Natural killer cell (primary cell): ENCODE measurements at regions not wholly inside any gene's neighbourhood (a gene's known extent, or its start where the extent isn't known, plus 50 kb on each side); places are given as distances from the start of the nearest gene placed in this dataset.

Experiments
- ATAC-seq, 3 donors: fragments of 150-1000 bp in 2 of 3; fragments of 200-7000 bp in 1 of 3; cut with Tn5 transposase; 1 replicate in 1 of 3; 2 replicates in 2 of 3; pipeline ENCODE4 v1.10.0; 2021; ENCODE audit warnings: mild to moderate bottlenecking in 2 of 3, moderate library complexity in 2 of 3
- DNase-seq, 2 donors: peaks; one replicate each; pipeline versions ENCODE4 v3.0.0 to v3.0.0-alpha.2; 2013 to 2021; ENCODE audit warnings: mixed read lengths in 1 of 2
- H3K27ac ChIP-seq: one replicate; pipeline ENCODE4 v1.5.1; 2013; ENCODE audit warnings: mild to moderate bottlenecking, low read length
- H3K27me3 ChIP-seq: one replicate; pipeline ENCODE4 v1.6.1; 2013; ENCODE audit warnings: low read length; ENCODE audit not compliant: control insufficient read depth, insufficient read depth
- H3K36me3 ChIP-seq: one replicate; pipeline ENCODE4 v1.6.1; 2013; ENCODE audit warnings: low read length; ENCODE audit not compliant: control insufficient read depth, insufficient read depth
- H3K4me1 ChIP-seq: one replicate; pipeline ENCODE4 v1.6.1; 2013; ENCODE audit warnings: low read length; ENCODE audit not compliant: control insufficient read depth, insufficient read depth
- H3K4me3 ChIP-seq: one replicate; pipeline ENCODE4 v1.5.1; 2013; ENCODE audit warnings: low read length
- H3K9me3 ChIP-seq: one replicate; pipeline ENCODE4 v1.6.1; 2013; ENCODE audit warnings: low read length; ENCODE audit not compliant: control insufficient read depth, insufficient read depth
- H3K27ac Mint-ChIP-seq, 2 donors: one replicate each; pipeline ENCODE4 v1.8.0; 2022; ENCODE audit warnings: mild to moderate bottlenecking in 2 of 2, mixed read lengths in 2 of 2, moderate library complexity in 1 of 2
- H3K27me3 Mint-ChIP-seq, 2 donors: one replicate each; pipeline ENCODE4 v1.8.0; 2022; ENCODE audit warnings: low read depth in 2 of 2, mixed read lengths in 2 of 2
- H3K36me3 Mint-ChIP-seq: one replicate; pipeline ENCODE4 v1.8.0; 2022; ENCODE audit warnings: mixed read lengths
- H3K4me1 Mint-ChIP-seq, 2 donors: one replicate each; pipeline ENCODE4 v1.8.0; 2022; ENCODE audit warnings: mixed read lengths in 2 of 2
- H3K4me3 Mint-ChIP-seq: one replicate; pipeline ENCODE4 v1.8.0; 2022; ENCODE audit warnings: mild to moderate bottlenecking, moderate library complexity, mixed read lengths
- H3K9me3 Mint-ChIP-seq, 2 donors: one replicate each; pipeline ENCODE4 v1.8.0; 2022; ENCODE audit warnings: mixed read lengths in 2 of 2
- WGBS: methylation state at CpG from one replicate; pipeline ENCODE4 v1.1.7; 2013; ENCODE audit warnings: missing lambda C conversion rate; ENCODE audit not compliant: insufficient coverage; 5-methylcytosine and 5-hydroxymethylcytosine counted together
- intact Hi-C: fragments of 100-400 bp; cut with micrococcal nuclease; formaldehyde crosslinking; loops from one replicate; pipeline ENCODE4 v1.14.2; 2022
- TF ChIP-seq, protein P1 (sequence below): fragments of 200-600 bp; IDR thresholded peaks from one replicate; pipeline ENCODE4 v1.8.0; 2022; ENCODE audit warnings: antibody characterized with exemption

DNA sequence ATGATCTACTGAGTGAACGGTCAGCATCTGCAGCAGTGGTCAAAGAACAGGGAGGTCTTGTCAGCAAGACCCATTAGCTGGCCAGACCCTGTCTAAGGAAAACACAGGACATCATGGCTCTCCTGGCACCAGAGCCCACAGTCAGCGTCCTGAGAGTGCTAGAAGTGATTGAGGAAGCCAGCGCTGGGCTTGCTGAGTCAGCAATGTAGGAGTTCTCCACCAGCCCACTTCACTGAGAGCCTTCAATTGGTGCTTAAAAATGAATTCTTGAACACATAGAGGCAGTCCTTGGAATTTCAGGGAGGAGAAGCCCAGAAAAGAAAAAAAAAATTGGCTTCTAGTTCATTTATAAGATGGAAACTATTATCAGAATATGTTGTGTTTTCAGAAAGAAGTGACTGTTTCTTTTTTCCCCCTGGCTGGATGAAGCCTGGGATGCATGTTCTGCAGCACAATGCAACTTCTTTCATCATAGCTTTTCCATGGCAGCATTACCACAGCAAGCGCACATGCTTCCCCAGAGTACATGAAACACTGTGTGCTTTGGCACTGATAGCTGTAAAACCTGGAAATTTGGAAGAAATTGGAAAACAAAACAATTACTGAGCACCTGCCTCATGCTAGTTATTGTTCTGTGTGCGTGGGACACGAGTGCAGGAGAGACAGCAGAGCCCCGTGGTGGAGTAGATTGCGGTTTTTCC is 899.9 kb downstream of the C6orf118 start:
- 65% methylated on average over 8 of the region's 8 CpGs for WGBS
- intact Hi-C loops = no loop called here
- no peak overlapping the region for H3K27ac Mint-ChIP-seq
- no peaks in the 10 kb centered on the region for H3K4me1 Mint-ChIP-seq
- TF ChIP-seq, protein P1, sequence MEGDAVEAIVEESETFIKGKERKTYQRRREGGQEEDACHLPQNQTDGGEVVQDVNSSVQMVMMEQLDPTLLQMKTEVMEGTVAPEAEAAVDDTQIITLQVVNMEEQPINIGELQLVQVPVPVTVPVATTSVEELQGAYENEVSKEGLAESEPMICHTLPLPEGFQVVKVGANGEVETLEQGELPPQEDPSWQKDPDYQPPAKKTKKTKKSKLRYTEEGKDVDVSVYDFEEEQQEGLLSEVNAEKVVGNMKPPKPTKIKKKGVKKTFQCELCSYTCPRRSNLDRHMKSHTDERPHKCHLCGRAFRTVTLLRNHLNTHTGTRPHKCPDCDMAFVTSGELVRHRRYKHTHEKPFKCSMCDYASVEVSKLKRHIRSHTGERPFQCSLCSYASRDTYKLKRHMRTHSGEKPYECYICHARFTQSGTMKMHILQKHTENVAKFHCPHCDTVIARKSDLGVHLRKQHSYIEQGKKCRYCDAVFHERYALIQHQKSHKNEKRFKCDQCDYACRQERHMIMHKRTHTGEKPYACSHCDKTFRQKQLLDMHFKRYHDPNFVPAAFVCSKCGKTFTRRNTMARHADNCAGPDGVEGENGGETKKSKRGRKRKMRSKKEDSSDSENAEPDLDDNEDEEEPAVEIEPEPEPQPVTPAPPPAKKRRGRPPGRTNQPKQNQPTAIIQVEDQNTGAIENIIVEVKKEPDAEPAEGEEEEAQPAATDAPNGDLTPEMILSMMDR = no peak
- DNase-seq (no peak), ATAC-seq (no peak)
- Histone ChIP-seq H3K9me3 (no peaks in the 10 kb centered on the region), H3K27me3 (no peaks in the 10 kb centered on the region), H3K27ac (no peak overlapping the region), H3K36me3 (no peaks in the 10 kb centered on the region), H3K4me3 (no peak overlapping the region), H3K4me1 (no peaks in the 10 kb centered on the region)
- peaks cover 7% of the 10 kb centered on the region for H3K36me3 Mint-ChIP-seq
- no peak overlapping the region for H3K4me3 Mint-ChIP-seq
- H3K27me3 Mint-ChIP-seq = no peaks in the 10 kb centered on the region
- H3K9me3 Mint-ChIP-seq = peaks cover 10 to 18% of the 10 kb centered on the region in 2 donors

DNA sequence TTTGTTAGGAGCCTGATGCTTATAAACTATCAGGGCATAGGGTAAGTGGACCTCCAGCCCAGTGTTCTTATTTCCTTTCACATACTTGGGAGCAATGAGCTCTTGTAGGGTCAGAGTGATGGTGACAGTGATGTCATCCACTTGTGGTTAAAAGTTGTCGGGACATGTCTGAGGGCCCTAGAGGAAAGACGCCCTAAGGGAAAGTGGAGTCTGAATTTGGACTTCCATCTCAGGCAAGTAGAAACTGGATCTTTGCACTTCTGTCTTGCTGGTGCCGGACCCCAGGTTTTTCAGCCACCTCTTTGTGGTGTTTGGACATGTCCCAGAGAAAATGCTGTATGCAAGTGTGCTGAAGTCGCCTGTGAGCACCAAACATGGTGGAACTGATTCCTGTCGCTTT is 900.5 kb downstream of the C6orf118 start:
- Mint-ChIP-seq H3K27me3 (no peaks in the 10 kb centered on the region), H3K4me3 (no peak overlapping the region), H3K36me3 (peaks cover 7% of the 10 kb centered on the region), H3K9me3 (peaks cover 10 to 18% of the 10 kb centered on the region in 2 donors), H3K4me1 (no peaks in the 10 kb centered on the region), H3K27ac (no peak overlapping the region)
- H3K27me3 ChIP-seq = no peaks in the 10 kb centered on the region
- DNase-seq = no peak
- TF ChIP-seq, protein P1 = no peak
- intact Hi-C loops = no loop called here
- no peaks in the 10 kb centered on the region for H3K36me3 ChIP-seq
- H3K4me1 ChIP-seq = no peaks in the 10 kb centered on the region
- no peaks in the 10 kb centered on the region for H3K9me3 ChIP-seq
- H3K4me3 ChIP-seq = no peak overlapping the region
- WGBS = 87% methylated on average over 5 of the region's 5 CpGs
- no peak for ATAC-seq
- no peak overlapping the region for H3K27ac ChIP-seq

DNA sequence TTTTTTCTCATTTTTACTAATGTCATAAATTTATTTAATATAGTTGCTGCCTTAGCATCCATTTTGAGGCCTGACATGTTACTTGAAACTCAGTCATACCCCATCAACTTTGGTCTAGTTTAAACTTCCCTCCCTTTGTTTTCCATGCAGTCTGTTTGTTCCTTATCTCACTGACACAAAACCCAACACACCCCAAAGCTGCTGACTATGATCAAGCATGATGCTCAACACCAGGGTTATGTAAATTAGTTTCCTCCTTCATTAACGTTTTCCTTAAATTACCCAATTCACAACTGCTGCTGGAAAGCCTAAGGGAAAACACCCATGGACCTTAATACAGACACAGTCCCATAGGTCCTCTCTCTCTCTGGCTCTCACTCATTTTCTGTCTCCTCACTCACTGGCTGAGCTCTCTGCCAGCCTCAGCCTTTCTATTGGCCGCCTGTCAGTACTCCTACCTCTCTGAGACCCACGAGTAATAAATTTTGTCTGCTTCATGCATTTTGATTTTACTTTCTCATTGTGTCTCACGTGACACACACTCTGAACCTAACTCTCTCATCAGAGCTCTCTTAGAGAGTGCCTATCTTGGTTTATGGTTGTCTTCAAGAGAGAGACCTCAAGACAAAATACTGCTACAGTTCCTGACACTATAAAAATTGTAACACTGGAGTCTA is 904.5 kb downstream of the C6orf118 start:
- TF ChIP-seq, protein P1 = no peak
- no peaks in the 10 kb centered on the region for H3K27me3 Mint-ChIP-seq
- H3K27ac ChIP-seq = no peak overlapping the region
- H3K4me1 Mint-ChIP-seq = no peaks in the 10 kb centered on the region
- no peaks in the 10 kb centered on the region for H3K27me3 ChIP-seq
- no peaks in the 10 kb centered on the region for H3K9me3 ChIP-seq
- peaks cover 8 to 10% of the 10 kb centered on the region in 2 donors for H3K9me3 Mint-ChIP-seq
- intact Hi-C loops = no loop called here
- no peak for ATAC-seq
- WGBS = 59% methylated on average over 4 of the region's 4 CpGs
- DNase-seq = no peak
- H3K27ac Mint-ChIP-seq = no peak overlapping the region
- H3K4me3 Mint-ChIP-seq = no peak overlapping the region
- no peaks in the 10 kb centered on the region for H3K36me3 ChIP-seq
- H3K4me3 ChIP-seq = no peak overlapping the region
- peaks cover 7% of the 10 kb centered on the region for H3K36me3 Mint-ChIP-seq
- no peaks in the 10 kb centered on the region for H3K4me1 ChIP-seq
